ENCODE measurements at regions not wholly inside any gene's neighbourhood (a gene's known extent, or its start where the extent isn't known, plus 50 kb on each side); places are given as distances from the start of the nearest gene placed in this dataset.

DNA sequence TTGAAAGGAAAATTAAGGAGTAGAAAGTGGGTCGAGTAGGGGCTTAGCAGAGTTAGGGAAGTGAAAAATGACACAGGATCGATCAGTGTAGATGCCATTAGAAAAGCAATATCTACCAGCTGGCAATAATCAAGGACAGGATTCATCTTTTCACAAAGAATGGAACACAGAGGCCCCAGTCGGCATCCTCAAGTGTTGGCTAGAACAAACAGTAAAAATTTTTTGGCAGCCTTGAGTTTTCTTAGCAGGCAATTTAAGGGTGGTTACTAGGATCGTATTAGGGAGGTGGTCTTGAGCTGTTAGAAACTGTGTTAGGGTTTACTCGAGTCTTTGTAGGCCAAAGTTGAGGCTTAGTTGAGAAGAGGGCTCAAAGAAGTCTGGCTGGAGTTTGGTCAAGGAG is 658.8 kb upstream of the SGO1 start:
- TF ChIP-seq EP300 (IDR thresholded peaks at IDR 0.05) = no peak
- TF ChIP-seq, protein P1, sequence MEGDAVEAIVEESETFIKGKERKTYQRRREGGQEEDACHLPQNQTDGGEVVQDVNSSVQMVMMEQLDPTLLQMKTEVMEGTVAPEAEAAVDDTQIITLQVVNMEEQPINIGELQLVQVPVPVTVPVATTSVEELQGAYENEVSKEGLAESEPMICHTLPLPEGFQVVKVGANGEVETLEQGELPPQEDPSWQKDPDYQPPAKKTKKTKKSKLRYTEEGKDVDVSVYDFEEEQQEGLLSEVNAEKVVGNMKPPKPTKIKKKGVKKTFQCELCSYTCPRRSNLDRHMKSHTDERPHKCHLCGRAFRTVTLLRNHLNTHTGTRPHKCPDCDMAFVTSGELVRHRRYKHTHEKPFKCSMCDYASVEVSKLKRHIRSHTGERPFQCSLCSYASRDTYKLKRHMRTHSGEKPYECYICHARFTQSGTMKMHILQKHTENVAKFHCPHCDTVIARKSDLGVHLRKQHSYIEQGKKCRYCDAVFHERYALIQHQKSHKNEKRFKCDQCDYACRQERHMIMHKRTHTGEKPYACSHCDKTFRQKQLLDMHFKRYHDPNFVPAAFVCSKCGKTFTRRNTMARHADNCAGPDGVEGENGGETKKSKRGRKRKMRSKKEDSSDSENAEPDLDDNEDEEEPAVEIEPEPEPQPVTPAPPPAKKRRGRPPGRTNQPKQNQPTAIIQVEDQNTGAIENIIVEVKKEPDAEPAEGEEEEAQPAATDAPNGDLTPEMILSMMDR (IDR thresholded peaks at IDR 0.05) = no peak
- no peak for TF ChIP-seq POLR2A (IDR thresholded peaks at IDR 0.05)
- H3K27me3 ChIP-seq = no peaks in the 10 kb centered on the region
- H3K9me3 ChIP-seq = no peaks in the 10 kb centered on the region
- H3K4me3 ChIP-seq = no peak overlapping the region
- DNase-seq (ENCODE audit: low spot score in 2 of 2) = no peak
- H3K36me3 ChIP-seq = no peaks in the 10 kb centered on the region
- 51 to 59% methylated on average over 5 of the region's 5 CpGs for WGBS, 2 donors
- no peak overlapping the region for H3K27ac ChIP-seq
- no peaks in the 10 kb centered on the region for H3K4me1 ChIP-seq

DNA sequence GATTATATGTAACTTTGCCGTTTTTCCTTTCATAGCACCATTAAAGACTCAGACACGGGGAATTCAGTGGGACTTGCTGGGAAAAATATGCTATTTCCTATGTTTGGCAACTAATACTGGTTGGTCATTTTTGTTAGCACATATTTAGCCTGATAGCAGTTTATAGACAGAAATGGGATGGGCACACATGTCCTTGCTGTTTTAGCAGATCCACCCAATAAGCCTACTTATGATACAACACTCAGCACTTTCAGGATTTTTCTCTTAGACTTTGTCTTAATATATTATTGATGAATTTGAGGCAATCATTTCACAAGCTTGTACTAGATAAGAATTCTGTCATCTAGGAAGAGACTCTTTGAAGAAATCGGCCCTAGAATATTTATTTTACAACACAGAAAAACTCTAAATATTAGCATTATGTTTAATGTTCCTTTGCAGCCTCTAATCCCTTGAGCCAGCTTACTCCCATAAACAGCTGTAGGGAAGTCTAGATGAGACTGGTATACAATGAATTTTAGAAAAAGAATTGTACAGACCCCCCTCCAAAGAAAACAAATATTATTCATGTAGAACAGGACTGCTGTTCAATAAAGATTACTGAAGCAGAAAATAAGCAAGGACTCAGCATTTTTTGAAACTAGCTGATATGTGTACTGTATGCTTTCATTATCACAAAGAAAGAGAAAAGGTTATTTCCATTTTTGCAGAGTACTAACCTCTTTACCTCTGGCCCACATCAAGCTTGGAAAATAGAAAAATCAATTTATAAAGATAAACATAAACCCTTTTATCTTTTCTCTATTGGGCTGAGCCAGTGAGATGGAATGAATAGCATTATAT is 656.8 kb upstream of the SGO1 start:
- Histone ChIP-seq H3K4me3 (no peak overlapping the region), H3K27ac (no peak overlapping the region), H3K27me3 (no peaks in the 10 kb centered on the region), H3K9me3 (no peaks in the 10 kb centered on the region), H3K36me3 (no peaks in the 10 kb centered on the region), H3K4me1 (no peaks in the 10 kb centered on the region)
- 64 to 71% methylated on average over 3 of the region's 3 CpGs for WGBS, 2 donors
- no peak for TF ChIP-seq EP300 (IDR thresholded peaks at IDR 0.05)
- TF ChIP-seq POLR2A (IDR thresholded peaks at IDR 0.05) = no peak
- DNase-seq (ENCODE audit: low spot score in 2 of 2) = no peak

DNA sequence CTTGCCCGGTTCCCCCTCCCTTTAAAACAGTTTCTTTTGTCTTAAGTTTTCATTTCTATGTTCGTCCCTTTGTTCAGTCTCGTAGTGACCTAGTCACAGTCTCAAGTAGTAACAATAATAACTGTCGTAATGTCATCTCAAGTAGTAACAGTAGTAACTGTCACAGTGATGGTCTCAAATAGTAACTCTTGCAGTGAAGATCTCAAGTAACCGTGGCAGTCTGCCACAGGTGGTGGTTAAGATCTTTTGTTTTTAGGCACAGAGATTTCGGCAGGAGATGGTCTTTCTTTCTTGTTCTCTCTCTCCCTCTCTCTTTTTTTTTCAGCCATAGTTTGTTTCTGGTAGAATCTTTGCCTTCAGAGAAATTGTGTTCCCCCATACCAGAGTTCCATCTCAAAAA is 656.0 kb upstream of the SGO1 start:
- Histone ChIP-seq H3K4me1 (no peaks in the 10 kb centered on the region), H3K36me3 (no peaks in the 10 kb centered on the region), H3K27me3 (no peaks in the 10 kb centered on the region), H3K9me3 (no peaks in the 10 kb centered on the region), H3K4me3 (no peak overlapping the region), H3K27ac (no peak overlapping the region)
- 78 to 80% methylated on average over 6 of the region's 6 CpGs for WGBS, 2 donors
- no peak for DNase-seq (ENCODE audit: low spot score in 2 of 2)
- TF ChIP-seq POLR2A (IDR thresholded peaks at IDR 0.05) (no peak), EP300 (IDR thresholded peaks at IDR 0.05) (no peak)

DNA sequence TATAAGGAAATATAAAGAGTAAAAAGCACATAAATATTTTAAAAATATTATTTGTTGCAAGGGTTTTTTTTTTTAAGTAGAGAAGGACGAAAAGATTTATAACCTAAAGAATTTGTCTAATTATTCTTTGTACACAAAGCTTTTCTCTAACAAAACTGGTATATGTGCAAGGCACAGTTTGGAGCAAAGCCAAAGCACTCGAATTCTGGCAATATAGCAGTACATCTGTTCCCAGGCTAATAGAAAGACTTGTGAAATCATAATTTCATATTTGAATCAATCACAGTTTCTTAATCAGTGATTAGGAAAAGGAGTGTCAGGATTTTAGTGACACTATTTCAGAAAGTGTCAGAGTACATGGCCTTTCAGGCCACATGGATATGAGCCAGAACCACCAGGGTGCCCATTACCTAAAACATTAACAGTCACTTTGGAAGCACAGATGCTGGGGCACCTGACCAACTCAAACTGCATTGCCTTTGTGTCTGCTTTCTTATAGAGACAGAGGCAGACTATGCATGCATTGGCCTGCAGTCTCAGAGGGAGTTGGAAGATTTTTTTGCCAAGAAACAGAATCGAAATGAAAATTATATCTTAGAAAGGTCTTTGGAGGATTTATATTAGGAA is 651.8 kb upstream of the SGO1 start:
- Histone ChIP-seq H3K27ac (no peak overlapping the region), H3K36me3 (no peaks in the 10 kb centered on the region), H3K4me1 (no peaks in the 10 kb centered on the region), H3K27me3 (no peaks in the 10 kb centered on the region), H3K9me3 (no peaks in the 10 kb centered on the region), H3K4me3 (no peak overlapping the region)
- DNase-seq (ENCODE audit: low spot score in 2 of 2) = no peak
- TF ChIP-seq EP300 (IDR thresholded peaks at IDR 0.05) = no peak
- no peak for TF ChIP-seq POLR2A (IDR thresholded peaks at IDR 0.05)
- TF ChIP-seq, protein P1 (IDR thresholded peaks at IDR 0.05) = no peak
- 34 to 36% methylated on average over 3 of the region's 3 CpGs for WGBS, 2 donors

DNA sequence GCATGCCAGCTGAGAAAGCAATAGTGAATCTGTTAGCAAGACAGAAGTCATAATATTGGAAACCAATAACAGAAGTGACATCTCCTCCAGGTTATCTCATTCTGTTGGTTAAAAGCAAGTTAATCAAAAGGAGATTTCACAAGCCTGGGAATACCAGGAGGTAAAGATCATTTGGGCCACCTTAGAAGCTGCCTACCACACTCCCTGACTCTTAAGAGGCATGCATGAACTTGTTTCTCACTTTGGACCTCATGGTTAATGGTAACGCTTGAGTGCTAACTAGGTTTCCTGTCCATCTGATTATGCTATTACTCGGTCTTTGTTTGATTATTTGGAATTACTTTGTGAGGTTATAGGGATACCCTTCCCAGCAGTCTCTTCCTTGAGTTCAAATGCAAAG is 650.8 kb upstream of the SGO1 start:
- DNase-seq (ENCODE audit: low spot score in 2 of 2) = no peak
- WGBS, 2 donors = 79 to 81% methylated on average over 2 of the region's 2 CpGs
- Histone ChIP-seq H3K27ac (no peak overlapping the region), H3K27me3 (no peaks in the 10 kb centered on the region), H3K4me1 (no peaks in the 10 kb centered on the region), H3K4me3 (no peak overlapping the region), H3K9me3 (no peaks in the 10 kb centered on the region), H3K36me3 (no peaks in the 10 kb centered on the region)
- TF ChIP-seq, protein P1 (IDR thresholded peaks at IDR 0.05) = no peak
- no peak for TF ChIP-seq EP300 (IDR thresholded peaks at IDR 0.05)
- no peak for TF ChIP-seq POLR2A (IDR thresholded peaks at IDR 0.05)

DNA sequence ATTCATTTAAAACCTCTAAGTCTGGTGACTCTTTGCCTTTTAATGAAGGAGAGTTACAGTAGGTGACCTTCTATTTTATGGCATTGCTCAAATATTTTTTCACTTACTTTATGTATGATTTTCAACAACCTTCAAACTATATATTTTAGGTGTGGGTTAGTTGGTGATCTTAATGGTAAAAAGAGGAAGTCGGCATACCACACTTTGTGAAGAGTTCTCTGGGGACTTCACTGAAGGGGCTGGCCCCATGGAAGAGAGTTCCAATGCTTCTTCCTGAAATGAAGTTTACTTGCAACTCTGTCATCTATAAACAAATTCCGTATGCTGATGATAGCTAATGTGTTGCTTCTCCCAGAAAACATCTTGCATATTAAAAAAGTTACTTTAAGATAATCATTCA is 647.0 kb upstream of the SGO1 start:
- Histone ChIP-seq H3K4me1 (no peaks in the 10 kb centered on the region), H3K27ac (no peak overlapping the region), H3K4me3 (no peak overlapping the region), H3K36me3 (no peaks in the 10 kb centered on the region), H3K9me3 (no peaks in the 10 kb centered on the region), H3K27me3 (no peaks in the 10 kb centered on the region)
- no peak for DNase-seq (ENCODE audit: low spot score in 2 of 2)
- TF ChIP-seq, protein P1 (IDR thresholded peaks at IDR 0.05) = no peak
- TF ChIP-seq EP300 (IDR thresholded peaks at IDR 0.05) (no peak), POLR2A (IDR thresholded peaks at IDR 0.05) (no peak)
- WGBS, 2 donors = 86 to 89% methylated on average over 2 of the region's 2 CpGs

Measured in tibial nerve (tissue), 4 donors.